ENCODE measurements at regions not wholly inside any gene's neighbourhood (a gene's known extent, or its start where the extent isn't known, plus 50 kb on each side); places are given as distances from the start of the nearest gene placed in this dataset.

GRCh38 chr18:46311491-46311890 is 207.3 kb downstream of the HAUS1 start:
- intact Hi-C loops (cut with DNase I) = no loop called here
- Histone ChIP-seq H3K4me1 (ENCODE audit: control insufficient read depth, insufficient read depth, low read length) (no peaks in the 10 kb centered on the region), H3K27ac (ENCODE audit: low read length) (no peak overlapping the region), H3K27me3 (ENCODE audit: control insufficient read depth, insufficient read depth) (no peaks in the 10 kb centered on the region), H3K4me3 (ENCODE audit: low read length) (no peak overlapping the region), H3K9me3 (ENCODE audit: control insufficient read depth, low read length) (no peaks in the 10 kb centered on the region)
- DNase-seq (no peak), ATAC-seq (no peak)
- WGBS = 75% methylated on average over 4 of the region's 4 CpGs

- DNase-seq (no peak), ATAC-seq (no peak)
- no peaks in the 10 kb centered on the region for H3K27me3 ChIP-seq (ENCODE audit: control insufficient read depth, insufficient read depth)
- 72% methylated on average over 6 of the region's 6 CpGs for WGBS
- no peaks in the 10 kb centered on the region for H3K4me1 ChIP-seq (ENCODE audit: control insufficient read depth, insufficient read depth, low read length)
- intact Hi-C loops (cut with DNase I) = no loop called here
- no peaks in the 10 kb centered on the region for H3K9me3 ChIP-seq (ENCODE audit: control insufficient read depth, low read length)
- H3K4me3 ChIP-seq (ENCODE audit: low read length) = no peak overlapping the region
- H3K27ac ChIP-seq (ENCODE audit: low read length) = no peak overlapping the region
Observed at GRCh38 chr18:46312221-46312620, 208.0 kb downstream of the HAUS1 start.

- intact Hi-C loops (cut with DNase I) = no loop called here
- no peaks in the 10 kb centered on the region for H3K4me1 ChIP-seq (ENCODE audit: control insufficient read depth, insufficient read depth, low read length)
- no peak overlapping the region for H3K27ac ChIP-seq (ENCODE audit: low read length)
- no peak overlapping the region for H3K4me3 ChIP-seq (ENCODE audit: low read length)
- 88% methylated on average over 6 of the region's 6 CpGs for WGBS
- H3K9me3 ChIP-seq (ENCODE audit: control insufficient read depth, low read length) = no peaks in the 10 kb centered on the region
- no peak for ATAC-seq
- DNase-seq = no peak
- no peaks in the 10 kb centered on the region for H3K27me3 ChIP-seq (ENCODE audit: control insufficient read depth, insufficient read depth)
Observed at GRCh38 chr18:46313521-46313920, 209.3 kb downstream of the HAUS1 start.

GRCh38 chr18:46314011-46314410 is 209.8 kb downstream of the HAUS1 start:
- no peak for DNase-seq

GRCh38 chr18:46315161-46315560 is 211.0 kb downstream of the HAUS1 start:
- H3K27me3 ChIP-seq (ENCODE audit: control insufficient read depth, insufficient read depth) = no peaks in the 10 kb centered on the region
- H3K27ac ChIP-seq (ENCODE audit: low read length) = no peak overlapping the region
- 74% methylated on average over 2 of the region's 2 CpGs for WGBS
- no peaks in the 10 kb centered on the region for H3K4me1 ChIP-seq (ENCODE audit: control insufficient read depth, insufficient read depth, low read length)
- intact Hi-C loops (cut with DNase I) = no loop called here
- no peak overlapping the region for H3K4me3 ChIP-seq (ENCODE audit: low read length)
- no peaks in the 10 kb centered on the region for H3K9me3 ChIP-seq (ENCODE audit: control insufficient read depth, low read length)
- no peak for ATAC-seq
- DNase-seq = no peak

More at GRCh38 chr18:46314011-46314410, 209.8 kb downstream of the HAUS1 start:
- no peak for ATAC-seq
- intact Hi-C loops (cut with DNase I) = no loop called here
- Histone ChIP-seq H3K27ac (ENCODE audit: low read length) (no peak overlapping the region), H3K4me3 (ENCODE audit: low read length) (no peak overlapping the region), H3K4me1 (ENCODE audit: control insufficient read depth, insufficient read depth, low read length) (no peaks in the 10 kb centered on the region), H3K9me3 (ENCODE audit: control insufficient read depth, low read length) (no peaks in the 10 kb centered on the region), H3K27me3 (ENCODE audit: control insufficient read depth, insufficient read depth) (no peaks in the 10 kb centered on the region)
- 96% methylated on average over 7 of the region's 7 CpGs for WGBS

- 91% methylated on average over 5 of the region's 5 CpGs for WGBS
- H3K9me3 ChIP-seq (ENCODE audit: control insufficient read depth, low read length) = no peaks in the 10 kb centered on the region
- H3K27ac ChIP-seq (ENCODE audit: low read length) = no peak overlapping the region
- intact Hi-C loops (cut with DNase I) = no loop called here
- DNase-seq = no peak
- no peak overlapping the region for H3K4me3 ChIP-seq (ENCODE audit: low read length)
- H3K4me1 ChIP-seq (ENCODE audit: control insufficient read depth, insufficient read depth, low read length) = no peaks in the 10 kb centered on the region
- H3K27me3 ChIP-seq (ENCODE audit: control insufficient read depth, insufficient read depth) = no peaks in the 10 kb centered on the region
- no peak for ATAC-seq
Observed at GRCh38 chr18:46318356-46318755, 214.2 kb downstream of the HAUS1 start.

- no peaks in the 10 kb centered on the region for H3K9me3 ChIP-seq (ENCODE audit: control insufficient read depth, low read length)
- no peak for DNase-seq
- H3K4me1 ChIP-seq (ENCODE audit: control insufficient read depth, insufficient read depth, low read length) = no peaks in the 10 kb centered on the region
- H3K27me3 ChIP-seq (ENCODE audit: control insufficient read depth, insufficient read depth) = no peaks in the 10 kb centered on the region
- intact Hi-C loops (cut with DNase I) = no loop called here
- no peak for ATAC-seq
- H3K4me3 ChIP-seq (ENCODE audit: low read length) = no peak overlapping the region
- WGBS = 73% methylated on average over 1 of the region's 1 CpG
- no peak overlapping the region for H3K27ac ChIP-seq (ENCODE audit: low read length)
Observed at GRCh38 chr18:46319783-46320182, 215.6 kb downstream of the HAUS1 start.

GRCh38 chr18:46320297-46320696 is 216.1 kb downstream of the HAUS1 start:
- ATAC-seq = no peak
- DNase-seq = no peak
- intact Hi-C loops (cut with DNase I) = no loop called here
- no peaks in the 10 kb centered on the region for H3K27me3 ChIP-seq (ENCODE audit: control insufficient read depth, insufficient read depth)
- no peaks in the 10 kb centered on the region for H3K9me3 ChIP-seq (ENCODE audit: control insufficient read depth, low read length)
- no peak overlapping the region for H3K4me3 ChIP-seq (ENCODE audit: low read length)
- WGBS = 73% methylated on average over 4 of the region's 4 CpGs
- H3K4me1 ChIP-seq (ENCODE audit: control insufficient read depth, insufficient read depth, low read length) = no peaks in the 10 kb centered on the region
- no peak overlapping the region for H3K27ac ChIP-seq (ENCODE audit: low read length)

- Histone ChIP-seq H3K4me3 (ENCODE audit: low read length) (no peak overlapping the region), H3K4me1 (ENCODE audit: control insufficient read depth, insufficient read depth, low read length) (no peaks in the 10 kb centered on the region), H3K9me3 (ENCODE audit: control insufficient read depth, low read length) (no peaks in the 10 kb centered on the region), H3K27ac (ENCODE audit: low read length) (no peak overlapping the region), H3K27me3 (ENCODE audit: control insufficient read depth, insufficient read depth) (no peaks in the 10 kb centered on the region)
- WGBS = 85% methylated on average over 3 of the region's 3 CpGs
- intact Hi-C loops (cut with DNase I) = no loop called here
- DNase-seq (no peak), ATAC-seq (no peak)
Observed at GRCh38 chr18:46320928-46321711, 216.9 kb downstream of the HAUS1 start.

- intact Hi-C loops (cut with DNase I) = no loop called here
- H3K4me3 ChIP-seq (ENCODE audit: low read length) = no peak overlapping the region
- DNase-seq (no peak), ATAC-seq (no peak)
- no peaks in the 10 kb centered on the region for H3K9me3 ChIP-seq (ENCODE audit: control insufficient read depth, low read length)
- no peak overlapping the region for H3K27ac ChIP-seq (ENCODE audit: low read length)
- 76% methylated on average over 5 of the region's 5 CpGs for WGBS
- H3K4me1 ChIP-seq (ENCODE audit: control insufficient read depth, insufficient read depth, low read length) = no peaks in the 10 kb centered on the region
- H3K27me3 ChIP-seq (ENCODE audit: control insufficient read depth, insufficient read depth) = no peaks in the 10 kb centered on the region
Observed at GRCh38 chr18:46321955-46322354, 217.8 kb downstream of the HAUS1 start.

- Histone ChIP-seq H3K4me1 (ENCODE audit: control insufficient read depth, insufficient read depth, low read length) (no peaks in the 10 kb centered on the region), H3K27me3 (ENCODE audit: control insufficient read depth, insufficient read depth) (no peaks in the 10 kb centered on the region), H3K4me3 (ENCODE audit: low read length) (no peak overlapping the region), H3K27ac (ENCODE audit: low read length) (no peak overlapping the region), H3K9me3 (ENCODE audit: control insufficient read depth, low read length) (no peaks in the 10 kb centered on the region)
- no peak for ATAC-seq
- intact Hi-C loops (cut with DNase I) = no loop called here
- no peak for DNase-seq
- 78% methylated on average over 13 of the region's 13 CpGs for WGBS
Observed at GRCh38 chr18:46322411-46322891, 218.3 kb downstream of the HAUS1 start.

- ATAC-seq (no peak), DNase-seq (no peak)
- Histone ChIP-seq H3K27ac (ENCODE audit: low read length) (no peak overlapping the region), H3K4me1 (ENCODE audit: control insufficient read depth, insufficient read depth, low read length) (no peaks in the 10 kb centered on the region), H3K9me3 (ENCODE audit: control insufficient read depth, low read length) (no peaks in the 10 kb centered on the region), H3K4me3 (ENCODE audit: low read length) (no peak overlapping the region), H3K27me3 (ENCODE audit: control insufficient read depth, insufficient read depth) (no peaks in the 10 kb centered on the region)
- WGBS = 80% methylated on average over 7 of the region's 7 CpGs
- intact Hi-C loops (cut with DNase I) = no loop called here
Observed at GRCh38 chr18:46322941-46323340, 218.8 kb downstream of the HAUS1 start.

All from right cardiac atrium (tissue), 5 donors.